ENCODE measurements at regions not wholly inside any gene's neighbourhood (a gene's known extent, or its start where the extent isn't known, plus 50 kb on each side); places are given as distances from the start of the nearest gene placed in this dataset.

DNA sequence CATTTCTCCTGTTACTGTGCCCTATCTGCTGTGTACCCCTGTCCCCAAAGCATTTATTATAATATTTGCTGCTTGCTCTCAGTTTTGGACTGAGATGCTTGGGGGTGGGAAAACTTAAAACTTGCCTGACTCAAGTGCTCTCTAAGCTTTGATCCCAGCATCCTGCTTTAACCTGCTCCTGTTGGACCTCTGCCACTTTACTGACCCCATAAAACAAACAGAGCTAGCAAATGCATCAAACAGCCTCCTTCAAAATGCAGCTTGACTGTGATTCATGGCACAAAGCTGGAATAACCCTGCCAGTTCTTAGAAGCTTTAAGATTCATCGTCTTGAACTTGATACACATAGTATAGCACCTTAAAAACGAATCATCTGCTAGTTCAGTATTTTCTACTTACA, 212.5 kb downstream of the DEPDC1B start:
- TF ChIP-seq CTCF (conservative IDR thresholded peaks at IDR 0.05; ENCODE audit: low read depth, low read length) (no peak), POLR2A (IDR thresholded peaks at IDR 0.05; ENCODE audit: low read depth, low read length) (no peak)
